ENCODE measurements at regions not wholly inside any gene's neighbourhood (a gene's known extent, or its start where the extent isn't known, plus 50 kb on each side); places are given as distances from the start of the nearest gene placed in this dataset.

GRCh38 chr15:97045666-97046421 lies 715.3 kb downstream of the NR2F2 start:
- H3K9ac ChIP-seq = no peak overlapping the region
- no peaks in the 10 kb centered on the region for H3K79me2 ChIP-seq (ENCODE audit: insufficient read depth)
- in situ Hi-C loops (cut with MboI) = no loop called here
- no peak for DNase-seq
- H3K9me3 ChIP-seq (ENCODE audit: low read depth) = no peaks in the 10 kb centered on the region
- no peak overlapping the region for H3K27ac ChIP-seq
- no peaks in the 10 kb centered on the region for H3K27me3 ChIP-seq (replicated peaks; ENCODE audit: insufficient read depth)
- no peak overlapping the region for H3K4me3 ChIP-seq
- WGBS, 2 experiments (ENCODE audit: low coverage in 1 of 2, low lambda C conversion rate in 2 of 2, missing lambda C conversion rate in 2 of 2) = 12 to 15% methylated on average over 4 of the region's 4 CpGs
- H3F3A ChIP-seq (ENCODE audit: insufficient read depth) = no peaks in the 10 kb centered on the region
- H2AFZ ChIP-seq = no peak overlapping the region
- H4K20me1 ChIP-seq (ENCODE audit: insufficient read depth) = no peaks in the 10 kb centered on the region
- H3K4me1 ChIP-seq (ENCODE audit: insufficient read depth) = no peaks in the 10 kb centered on the region
- H3K4me2 ChIP-seq (ENCODE audit: unreplicated experiment) = no peak overlapping the region
- TF ChIP-seq EZH2 (IDR thresholded peaks at IDR 0.05; ENCODE audit: insufficient read depth, poor library complexity, severe bottlenecking) (no peak), EZH2phosphoT487 (IDR thresholded peaks at IDR 0.05; ENCODE audit: insufficient read depth, low read depth) (no peak)
- H3K36me3 ChIP-seq (ENCODE audit: low read depth) = no peaks in the 10 kb centered on the region
- no peaks in the 10 kb centered on the region for H3K9me2 ChIP-seq (ENCODE audit: insufficient read depth)

GRCh38 chr15:97052513-97052912 lies 722.0 kb downstream of the NR2F2 start:
- Histone ChIP-seq H3K4me1 (ENCODE audit: insufficient read depth) (no peaks in the 10 kb centered on the region), H3K36me3 (ENCODE audit: low read depth) (no peaks in the 10 kb centered on the region), H3F3A (ENCODE audit: insufficient read depth) (no peaks in the 10 kb centered on the region), H3K9me3 (ENCODE audit: low read depth) (no peaks in the 10 kb centered on the region), H3K4me2 (ENCODE audit: unreplicated experiment) (no peak overlapping the region), H3K27ac (no peak overlapping the region), H3K4me3 (no peak overlapping the region), H3K79me2 (ENCODE audit: insufficient read depth) (no peaks in the 10 kb centered on the region), H4K20me1 (ENCODE audit: insufficient read depth) (no peaks in the 10 kb centered on the region), H2AFZ (no peak overlapping the region), H3K9ac (no peak overlapping the region), H3K9me2 (ENCODE audit: insufficient read depth) (no peaks in the 10 kb centered on the region), H3K27me3 (replicated peaks; ENCODE audit: insufficient read depth) (no peaks in the 10 kb centered on the region)
- TF ChIP-seq EZH2phosphoT487 (IDR thresholded peaks at IDR 0.05; ENCODE audit: insufficient read depth, low read depth) (no peak), EZH2 (IDR thresholded peaks at IDR 0.05; ENCODE audit: insufficient read depth, poor library complexity, severe bottlenecking) (no peak)
- in situ Hi-C loops (cut with MboI) = no loop called here
- WGBS, 2 experiments (ENCODE audit: low coverage in 1 of 2, low lambda C conversion rate in 2 of 2, missing lambda C conversion rate in 2 of 2) = 25 to 27% methylated on average over 3 of the region's 3 CpGs
- no peak for DNase-seq

- 0% methylated on average over 2 of the region's 2 CpGs for WGBS, 2 experiments (ENCODE audit: low coverage in 1 of 2, low lambda C conversion rate in 2 of 2, missing lambda C conversion rate in 2 of 2)
- Histone ChIP-seq H3K27me3 (replicated peaks; ENCODE audit: insufficient read depth) (no peaks in the 10 kb centered on the region), H4K20me1 (ENCODE audit: insufficient read depth) (no peaks in the 10 kb centered on the region)
Measured at GRCh38 chr15:97053635-97054034, 723.1 kb downstream of the NR2F2 start.

GRCh38 chr15:97057503-97057902 lies 727.0 kb downstream of the NR2F2 start:
- Histone ChIP-seq H3K36me3 (ENCODE audit: low read depth) (no peaks in the 10 kb centered on the region), H2AFZ (no peak overlapping the region), H3K79me2 (ENCODE audit: insufficient read depth) (no peaks in the 10 kb centered on the region), H3K9me2 (ENCODE audit: insufficient read depth) (no peaks in the 10 kb centered on the region), H3K4me3 (no peak overlapping the region), H3K4me2 (ENCODE audit: unreplicated experiment) (no peak overlapping the region), H4K20me1 (ENCODE audit: insufficient read depth) (no peaks in the 10 kb centered on the region), H3K4me1 (ENCODE audit: insufficient read depth) (no peaks in the 10 kb centered on the region), H3K9ac (no peak overlapping the region), H3F3A (ENCODE audit: insufficient read depth) (no peaks in the 10 kb centered on the region), H3K27ac (no peak overlapping the region), H3K27me3 (replicated peaks; ENCODE audit: insufficient read depth) (no peaks in the 10 kb centered on the region), H3K9me3 (ENCODE audit: low read depth) (no peaks in the 10 kb centered on the region)
- DNase-seq = no peak
- 40 to 42% methylated on average over 6 of the region's 6 CpGs for WGBS, 2 experiments (ENCODE audit: low coverage in 1 of 2, low lambda C conversion rate in 2 of 2, missing lambda C conversion rate in 2 of 2)
- in situ Hi-C loops (cut with MboI) = no loop called here
- no peak for TF ChIP-seq EZH2 (IDR thresholded peaks at IDR 0.05; ENCODE audit: insufficient read depth, poor library complexity, severe bottlenecking)
- no peak for TF ChIP-seq EZH2phosphoT487 (IDR thresholded peaks at IDR 0.05; ENCODE audit: insufficient read depth, low read depth)

More at GRCh38 chr15:97053635-97054034, 723.1 kb downstream of the NR2F2 start:
- H3K9me2 ChIP-seq (ENCODE audit: insufficient read depth) = no peaks in the 10 kb centered on the region
- H3K4me2 ChIP-seq (ENCODE audit: unreplicated experiment) = no peak overlapping the region
- no peaks in the 10 kb centered on the region for H3K79me2 ChIP-seq (ENCODE audit: insufficient read depth)
- no peak for TF ChIP-seq EZH2phosphoT487 (IDR thresholded peaks at IDR 0.05; ENCODE audit: insufficient read depth, low read depth)
- TF ChIP-seq EZH2 (IDR thresholded peaks at IDR 0.05; ENCODE audit: insufficient read depth, poor library complexity, severe bottlenecking) = no peak
- no peak overlapping the region for H3K4me3 ChIP-seq
- H3K4me1 ChIP-seq (ENCODE audit: insufficient read depth) = no peaks in the 10 kb centered on the region
- H3K36me3 ChIP-seq (ENCODE audit: low read depth) = no peaks in the 10 kb centered on the region
- H3K27ac ChIP-seq = no peak overlapping the region
- no peak overlapping the region for H2AFZ ChIP-seq
- no peaks in the 10 kb centered on the region for H3K9me3 ChIP-seq (ENCODE audit: low read depth)
- no peak overlapping the region for H3K9ac ChIP-seq
- no peaks in the 10 kb centered on the region for H3F3A ChIP-seq (ENCODE audit: insufficient read depth)
- in situ Hi-C loops (cut with MboI) = no loop called here
- no peak for DNase-seq

Measured in GM23248 (cell line).